ENCODE measurements at regions not wholly inside any gene's neighbourhood (a gene's known extent, or its start where the extent isn't known, plus 50 kb on each side); places are given as distances from the start of the nearest gene placed in this dataset.

DNA sequence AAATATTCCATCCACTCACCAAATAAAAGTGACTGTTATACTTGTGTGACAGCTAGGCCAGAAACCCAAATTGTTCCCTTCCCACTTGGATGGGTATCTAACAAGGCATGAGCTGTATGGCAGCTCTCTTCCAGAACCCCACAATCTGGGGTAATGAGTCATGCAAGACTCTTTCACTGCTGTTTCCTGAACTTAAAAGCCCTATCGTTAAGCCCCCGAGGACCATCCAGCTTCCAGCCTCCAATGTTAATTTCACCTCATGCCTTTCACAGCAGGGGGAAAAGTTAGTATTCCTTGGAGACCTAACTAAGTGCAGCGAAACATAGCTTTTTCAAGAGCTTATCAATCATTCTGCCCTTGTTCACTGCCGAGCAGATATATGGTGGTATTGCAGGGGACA is 368.6 kb upstream of the HSFY2 start:
- TF ChIP-seq, protein P1, sequence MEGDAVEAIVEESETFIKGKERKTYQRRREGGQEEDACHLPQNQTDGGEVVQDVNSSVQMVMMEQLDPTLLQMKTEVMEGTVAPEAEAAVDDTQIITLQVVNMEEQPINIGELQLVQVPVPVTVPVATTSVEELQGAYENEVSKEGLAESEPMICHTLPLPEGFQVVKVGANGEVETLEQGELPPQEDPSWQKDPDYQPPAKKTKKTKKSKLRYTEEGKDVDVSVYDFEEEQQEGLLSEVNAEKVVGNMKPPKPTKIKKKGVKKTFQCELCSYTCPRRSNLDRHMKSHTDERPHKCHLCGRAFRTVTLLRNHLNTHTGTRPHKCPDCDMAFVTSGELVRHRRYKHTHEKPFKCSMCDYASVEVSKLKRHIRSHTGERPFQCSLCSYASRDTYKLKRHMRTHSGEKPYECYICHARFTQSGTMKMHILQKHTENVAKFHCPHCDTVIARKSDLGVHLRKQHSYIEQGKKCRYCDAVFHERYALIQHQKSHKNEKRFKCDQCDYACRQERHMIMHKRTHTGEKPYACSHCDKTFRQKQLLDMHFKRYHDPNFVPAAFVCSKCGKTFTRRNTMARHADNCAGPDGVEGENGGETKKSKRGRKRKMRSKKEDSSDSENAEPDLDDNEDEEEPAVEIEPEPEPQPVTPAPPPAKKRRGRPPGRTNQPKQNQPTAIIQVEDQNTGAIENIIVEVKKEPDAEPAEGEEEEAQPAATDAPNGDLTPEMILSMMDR (IDR thresholded peaks at IDR 0.05) = no peak
- Histone ChIP-seq H3K27ac (no peak overlapping the region), H3K36me3 (no peaks in the 10 kb centered on the region), H3K4me1 (ENCODE audit: control insufficient read depth in 1 of 2, low read depth in 2 of 2) (no peaks in the 10 kb centered on the region), H3K9me3 (no peaks in the 10 kb centered on the region), H3K27me3 (replicated peaks; ENCODE audit: insufficient read depth) (no peaks in the 10 kb centered on the region), H3K4me3 (no peak overlapping the region)
- ATAC-seq (ENCODE audit: insufficient number of reproducible peaks, low FRiP score, low read depth) (no peak), DNase-seq (ENCODE audit: low spot score) (no peak)

DNA sequence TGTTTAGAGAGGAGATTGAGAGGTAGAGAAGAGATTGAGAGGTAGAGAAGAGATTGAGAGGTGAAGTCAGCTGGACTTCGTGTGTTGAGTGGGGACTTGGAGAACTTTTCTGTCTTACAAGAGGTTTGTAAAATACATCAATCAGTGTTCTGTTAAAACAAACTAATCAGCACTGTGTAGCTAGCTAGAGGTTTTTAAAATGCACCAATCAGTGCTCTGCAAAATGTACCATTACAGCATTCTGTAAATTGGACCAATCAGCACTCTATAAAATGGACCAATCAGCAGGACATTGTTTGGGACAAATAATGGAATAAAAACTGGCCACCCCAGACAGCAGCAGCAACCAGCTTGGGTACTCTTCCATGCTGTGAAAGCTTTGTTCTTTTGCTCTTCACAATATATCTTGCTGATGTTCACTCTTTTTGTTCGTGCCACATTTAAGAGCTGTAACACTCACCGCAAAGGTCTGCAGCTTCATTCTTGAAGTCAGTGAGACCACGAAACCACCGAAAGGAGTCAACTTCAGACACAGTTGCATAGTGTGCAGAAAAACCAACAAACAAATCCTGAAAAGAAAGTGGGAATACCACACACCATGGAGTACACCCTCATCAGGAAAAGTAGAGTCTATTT is 366.9 kb upstream of the HSFY2 start:
- Histone ChIP-seq H3K27me3 (replicated peaks; ENCODE audit: insufficient read depth) (no peaks in the 10 kb centered on the region), H3K27ac (no peak overlapping the region), H3K36me3 (no peaks in the 10 kb centered on the region), H3K4me3 (no peak overlapping the region), H3K9me3 (no peaks in the 10 kb centered on the region), H3K4me1 (ENCODE audit: control insufficient read depth in 1 of 2, low read depth in 2 of 2) (no peaks in the 10 kb centered on the region)
- DNase-seq (ENCODE audit: low spot score) = no peak
- TF ChIP-seq, protein P1 (IDR thresholded peaks at IDR 0.05) = no peak
- no peak for ATAC-seq (ENCODE audit: insufficient number of reproducible peaks, low FRiP score, low read depth)

DNA sequence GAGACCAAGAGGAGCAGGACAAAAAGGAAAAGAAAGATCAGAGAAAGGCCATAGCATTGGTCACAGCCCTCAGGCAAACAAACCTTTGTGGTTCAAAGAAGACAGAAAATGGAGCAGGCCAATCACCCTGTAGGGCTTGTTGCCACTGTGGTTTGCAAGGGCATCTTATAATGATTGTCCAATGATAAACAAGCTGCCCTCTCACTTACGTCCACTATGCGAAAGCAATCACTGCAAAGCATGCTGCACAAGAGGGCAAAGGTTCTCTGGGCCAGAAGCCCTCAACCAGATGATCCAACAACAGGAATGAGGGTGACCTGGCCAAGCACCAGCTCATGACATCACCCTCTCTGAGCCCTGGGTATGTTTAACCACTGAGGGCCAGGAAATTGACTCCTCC is 360.9 kb upstream of the HSFY2 start:
- no peaks in the 10 kb centered on the region for H3K36me3 ChIP-seq
- DNase-seq (ENCODE audit: low spot score) = no peak
- no peaks in the 10 kb centered on the region for H3K4me1 ChIP-seq (ENCODE audit: control insufficient read depth in 1 of 2, low read depth in 2 of 2)
- H3K27me3 ChIP-seq (replicated peaks; ENCODE audit: insufficient read depth) = no peaks in the 10 kb centered on the region
- H3K9me3 ChIP-seq = no peaks in the 10 kb centered on the region
- no peak overlapping the region for H3K27ac ChIP-seq
- no peak overlapping the region for H3K4me3 ChIP-seq
- TF ChIP-seq, protein P1 (IDR thresholded peaks at IDR 0.05) = no peak
- no peak for ATAC-seq (ENCODE audit: insufficient number of reproducible peaks, low FRiP score, low read depth)

DNA sequence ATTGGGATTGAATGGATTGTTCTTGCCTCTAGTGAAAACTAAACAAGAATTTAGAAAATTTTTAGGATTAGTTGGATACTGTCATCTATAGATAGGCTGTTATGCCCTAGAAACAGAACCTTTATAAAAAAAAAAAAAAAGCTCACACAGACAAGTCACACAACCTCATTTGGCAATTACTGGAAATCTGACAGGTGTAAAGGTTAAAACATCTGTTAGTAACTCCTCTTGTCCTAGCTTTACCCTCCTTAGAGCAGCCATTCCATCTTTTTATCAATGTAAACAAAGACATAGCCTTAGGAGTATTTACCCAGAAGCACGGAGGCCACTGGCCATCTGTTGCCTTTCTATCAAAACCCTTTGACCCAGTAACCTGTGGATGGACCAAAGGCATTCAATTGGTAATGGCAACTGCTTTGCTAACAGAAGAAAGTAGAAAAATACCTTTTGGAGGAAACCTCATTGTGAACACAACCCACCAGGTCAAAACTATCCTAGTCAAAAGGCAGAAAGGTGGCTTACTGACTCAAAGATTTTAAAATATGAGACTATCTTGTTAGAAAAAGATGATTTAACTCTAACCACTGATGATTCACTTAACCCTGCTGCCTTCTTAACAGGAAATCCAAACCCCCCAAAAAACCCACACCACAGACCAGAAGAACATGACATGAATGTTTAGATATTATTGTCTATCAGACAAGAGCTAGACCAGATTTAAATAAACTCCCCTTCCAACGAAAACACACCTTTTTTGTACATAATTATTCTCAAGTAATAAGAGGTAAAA is 357.2 kb upstream of the HSFY2 start:
- no peaks in the 10 kb centered on the region for H3K9me3 ChIP-seq
- no peak overlapping the region for H3K4me3 ChIP-seq
- H3K27ac ChIP-seq = no peak overlapping the region
- DNase-seq (ENCODE audit: low spot score) (no peak), ATAC-seq (ENCODE audit: insufficient number of reproducible peaks, low FRiP score, low read depth) (no peak)
- TF ChIP-seq, protein P1 (IDR thresholded peaks at IDR 0.05) = no peak
- H3K4me1 ChIP-seq (ENCODE audit: control insufficient read depth in 1 of 2, low read depth in 2 of 2) = no peaks in the 10 kb centered on the region
- no peaks in the 10 kb centered on the region for H3K36me3 ChIP-seq
- no peaks in the 10 kb centered on the region for H3K27me3 ChIP-seq (replicated peaks; ENCODE audit: insufficient read depth)

DNA sequence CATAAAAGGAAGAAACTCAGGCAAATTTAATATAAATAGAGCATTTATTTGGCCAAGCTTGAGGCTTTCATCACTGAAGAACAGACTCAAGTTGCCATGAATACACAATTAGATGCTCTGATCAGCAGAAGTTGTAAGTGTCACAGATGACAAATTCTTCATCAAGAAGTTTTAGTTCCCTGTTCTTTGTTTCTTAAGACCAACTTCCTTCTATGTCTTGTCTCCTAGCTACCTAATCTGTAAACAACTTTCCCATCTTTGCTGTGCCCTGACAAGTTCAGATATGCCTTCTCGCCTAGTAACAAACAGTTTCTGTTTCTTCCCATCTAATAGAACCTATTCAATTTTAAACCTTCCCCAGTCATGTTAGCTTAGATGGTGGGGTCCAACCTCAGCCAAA is 353.4 kb upstream of the HSFY2 start:
- Histone ChIP-seq H3K4me3 (no peak overlapping the region), H3K27ac (no peak overlapping the region), H3K36me3 (no peaks in the 10 kb centered on the region), H3K27me3 (replicated peaks; ENCODE audit: insufficient read depth) (no peaks in the 10 kb centered on the region), H3K4me1 (ENCODE audit: control insufficient read depth in 1 of 2, low read depth in 2 of 2) (no peaks in the 10 kb centered on the region), H3K9me3 (no peaks in the 10 kb centered on the region)
- ATAC-seq (ENCODE audit: insufficient number of reproducible peaks, low FRiP score, low read depth) = no peak
- TF ChIP-seq, protein P1 (IDR thresholded peaks at IDR 0.05) = no peak
- no peak for DNase-seq (ENCODE audit: low spot score)

Data from thoracic aorta (tissue), 2 donors.